ENCODE measurements at regions not wholly inside any gene's neighbourhood (a gene's known extent, or its start where the extent isn't known, plus 50 kb on each side); places are given as distances from the start of the nearest gene placed in this dataset.

GRCh38 chr7:25633426-25634036 lies 405.2 kb upstream of the NPVF start:
- TF ChIP-seq CTCF (conservative IDR thresholded peaks at IDR 0.05) (no peak), EZH2 (IDR thresholded peaks at IDR 0.05; ENCODE audit: low read depth) (no peak)
